H9 (cell line): ENCODE measurements at regions not wholly inside any gene's neighbourhood (a gene's known extent, or its start where the extent isn't known, plus 50 kb on each side); places are given as distances from the start of the nearest gene placed in this dataset.

Experiments
- DNase-seq: peaks from one replicate; pipeline ENCODE4 v3.0.0-alpha.2; 2017
- H2AFZ ChIP-seq: one replicate; pipeline ENCODE4 v1.6.1; 2013; ENCODE audit warnings: mild to moderate bottlenecking, low read length, control low read depth, moderate library complexity
- H2AK5ac ChIP-seq: 2 replicates; pipeline ENCODE4 v1.6.1; 2013; ENCODE audit warnings: low read length, control low read depth, mixed read lengths; ENCODE audit not compliant: insufficient read length
- H2BK120ac ChIP-seq: one replicate; pipeline ENCODE4 v1.6.1; 2013; ENCODE audit warnings: low read depth, mild to moderate bottlenecking, low read length, control low read depth, inconsistent platforms; ENCODE audit not compliant: poor library complexity, severe bottlenecking
- H2BK12ac ChIP-seq: 2 replicates; pipeline ENCODE4 v1.6.1; 2013; ENCODE audit warnings: low read length, control low read depth, mixed read lengths, low read depth; ENCODE audit not compliant: insufficient read length
- H2BK15ac ChIP-seq: 2 replicates; pipeline ENCODE4 v1.6.1; 2013; ENCODE audit warnings: low read depth, low read length, control low read depth
- H2BK20ac ChIP-seq: one replicate; pipeline ENCODE4 v1.6.1; 2013; ENCODE audit warnings: low read depth, mild to moderate bottlenecking, low read length, control low read depth, inconsistent platforms; ENCODE audit not compliant: poor library complexity, severe bottlenecking
- H2BK5ac ChIP-seq: 2 replicates; pipeline ENCODE4 v1.6.1; 2013; ENCODE audit warnings: low read length, control low read depth, mixed read lengths; ENCODE audit not compliant: insufficient read length
- H3K14ac ChIP-seq: 2 replicates; pipeline ENCODE4 v1.6.1; 2013; ENCODE audit warnings: low read length, control low read depth; ENCODE audit not compliant: insufficient read depth
- H3K18ac ChIP-seq: 2 replicates; pipeline ENCODE4 v1.6.1; 2013; ENCODE audit warnings: low read depth, mild to moderate bottlenecking, mixed read lengths, low read length, control low read depth; ENCODE audit not compliant: insufficient read length
- H3K23ac ChIP-seq: 2 replicates; pipeline ENCODE4 v1.6.1; 2013; ENCODE audit warnings: low read length, control low read depth, mixed read lengths, low read depth; ENCODE audit not compliant: insufficient read length
- H3K23me2 ChIP-seq: 2 replicates; pipeline ENCODE4 v1.6.1; 2013; ENCODE audit warnings: low read depth, mild to moderate bottlenecking, mixed read lengths, low read length, control low read depth; ENCODE audit not compliant: insufficient read length, poor library complexity, severe bottlenecking
- H3K27ac ChIP-seq: 2 replicates; pipeline ENCODE4 v1.5.1; 2013; ENCODE audit warnings: low read length, control low read depth, mixed read lengths, low read depth; ENCODE audit not compliant: insufficient read length
- H3K27me3 ChIP-seq: 2 replicates; pipeline ENCODE4 v1.6.1; 2013; ENCODE audit warnings: low read length, control low read depth, inconsistent platforms; ENCODE audit not compliant: insufficient read depth
- H3K4ac ChIP-seq: 2 replicates; pipeline ENCODE4 v1.6.1; 2013; ENCODE audit warnings: low read depth, mild to moderate bottlenecking, control low read depth, inconsistent platforms, low read length, moderate library complexity
- H3K4me1 ChIP-seq: 2 replicates; pipeline ENCODE4 v1.6.1; 2013; ENCODE audit warnings: low read length, control low read depth, inconsistent platforms; ENCODE audit not compliant: insufficient read depth
- H3K4me2 ChIP-seq: 2 replicates; pipeline ENCODE4 v1.6.1; 2013; ENCODE audit warnings: low read length, control low read depth, mixed read lengths; ENCODE audit not compliant: insufficient read length, insufficient read depth
- H3K56ac ChIP-seq: 2 replicates; pipeline ENCODE4 v1.6.1; 2013; ENCODE audit warnings: low read depth, mild to moderate bottlenecking, mixed read lengths, low read length, control low read depth; ENCODE audit not compliant: insufficient read length
- H3K79me1 ChIP-seq: 2 replicates; pipeline ENCODE4 v1.6.1; 2013; ENCODE audit warnings: low read depth, mild to moderate bottlenecking, moderate library complexity, low read length, control low read depth, inconsistent platforms; ENCODE audit not compliant: insufficient read depth, poor library complexity, severe bottlenecking
- H3K79me2 ChIP-seq: 2 replicates; pipeline ENCODE4 v1.6.1; 2013; ENCODE audit warnings: low read length, control low read depth, inconsistent platforms; ENCODE audit not compliant: insufficient read depth
- H3K9ac ChIP-seq: 2 replicates; pipeline ENCODE4 v1.6.1; 2013; ENCODE audit warnings: low read length, control low read depth, mixed read lengths; ENCODE audit not compliant: insufficient read length; ENCODE audit errors: extremely low read depth
- H3K9me3 ChIP-seq: one replicate; pipeline ENCODE4 v1.6.1; 2013; ENCODE audit warnings: low read depth, low read length, inconsistent platforms; ENCODE audit not compliant: control insufficient read depth
- H3T11ph ChIP-seq: one replicate; pipeline ENCODE4 v1.6.1; 2013; ENCODE audit warnings: mild to moderate bottlenecking, low read length, control low read depth, inconsistent platforms
- H4K20me1 ChIP-seq: one replicate; pipeline ENCODE4 v1.6.1; 2013; ENCODE audit not compliant: control insufficient read depth, insufficient read length, insufficient read depth
- H4K5ac ChIP-seq: 2 replicates; pipeline ENCODE4 v1.6.1; 2013; ENCODE audit warnings: low read depth, mild to moderate bottlenecking, mixed read lengths, low read length, control low read depth; ENCODE audit not compliant: insufficient read length
- H4K8ac ChIP-seq: replicated peaks from 2 replicates; pipeline ENCODE4 v1.6.1; 2013; ENCODE audit warnings: low read length, control low read depth, mixed read lengths, low read depth; ENCODE audit not compliant: insufficient read length
- H4K91ac ChIP-seq: 2 replicates; pipeline ENCODE4 v1.6.1; 2013; ENCODE audit warnings: low read depth, mild to moderate bottlenecking, moderate library complexity, mixed read lengths, low read length, control low read depth; ENCODE audit not compliant: insufficient read length
- H3K27ac Mint-ChIP-seq, 3 experiments: 2 replicates in 2 of 3; 3 replicates in 1 of 3; pipeline ENCODE4 v1.8.0; 2020 to 2021; ENCODE audit warnings: mixed read lengths in 3 of 3, mild to moderate bottlenecking in 1 of 3, moderate library complexity in 1 of 3
- H3K27me3 Mint-ChIP-seq: 2 replicates; pipeline ENCODE4 v1.8.0; 2021; ENCODE audit warnings: low read depth, mild to moderate bottlenecking, moderate library complexity, mixed read lengths
- H3K36me3 Mint-ChIP-seq, 3 experiments: 2 replicates in 2 of 3; 3 replicates in 1 of 3; pipeline ENCODE4 v1.8.0; 2020 to 2021; ENCODE audit warnings: low read depth in 3 of 3, mixed read lengths in 3 of 3; ENCODE audit not compliant: insufficient read depth in 1 of 3
- H3K4me1 Mint-ChIP-seq, 2 experiments: 2 replicates each; pipeline ENCODE4 v1.8.0; 2020; ENCODE audit warnings: mixed read lengths in 2 of 2
- H3K4me3 Mint-ChIP-seq, 2 experiments: 2 replicates in 1 of 2; 3 replicates in 1 of 2; pipeline ENCODE4 v1.8.0; 2020 to 2021; ENCODE audit warnings: mild to moderate bottlenecking in 2 of 2, mixed read lengths in 2 of 2, moderate library complexity in 1 of 2
- H3K9me3 Mint-ChIP-seq, 2 experiments: 2 replicates in 1 of 2; 3 replicates in 1 of 2; pipeline ENCODE4 v1.8.0; 2020; ENCODE audit warnings: mild to moderate bottlenecking in 2 of 2, mixed read lengths in 2 of 2, moderate library complexity in 1 of 2
- WGBS: extraction: QIAGEN DNeasy Blood & Tissue Kit; methylation state at CpG from one replicate; pipeline ENCODE4 v1.1.7; 2013; ENCODE audit warnings: missing lambda C conversion rate, low lambda C conversion rate, mixed read lengths; ENCODE audit not compliant: insufficient read length; ENCODE audit errors: extremely low coverage; 5-methylcytosine and 5-hydroxymethylcytosine counted together
- TF ChIP-seq, protein P1 (sequence below): fragments of 200-600 bp; sonication (generic); conservative IDR thresholded peaks from 3 replicates; pipeline ENCODE4 v1.8.0; 2021; ENCODE audit warnings: antibody characterized with exemption, mild to moderate bottlenecking

DNA sequence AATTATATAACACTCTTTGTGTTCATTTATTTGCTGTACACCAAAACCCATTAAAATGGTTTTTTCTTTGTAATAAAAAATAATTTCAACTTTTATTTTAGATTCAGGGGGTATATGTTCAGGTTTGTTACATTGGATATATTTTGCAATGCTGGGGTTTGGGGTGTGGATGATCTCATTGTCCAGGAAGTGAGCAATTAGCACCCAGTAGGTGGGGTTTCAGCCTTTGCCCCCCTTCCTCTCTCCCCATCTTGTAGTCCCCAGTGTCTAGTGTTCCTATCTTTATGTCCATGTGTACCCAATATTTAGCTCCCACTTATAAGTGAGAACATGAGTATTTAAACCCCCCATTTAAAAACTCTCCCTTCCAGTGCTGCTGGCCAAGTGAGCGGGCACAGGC lies 184.6 kb downstream of the RHOU start:
- no peak overlapping the region for H2BK12ac ChIP-seq
- H4K8ac ChIP-seq, result no peak overlapping the region
- H3K23me2 ChIP-seq, result no peaks in the 10 kb centered on the region
- no peak overlapping the region for H2AK5ac ChIP-seq
- H3K9me3 Mint-ChIP-seq, result peaks cover 4% of the 10 kb centered on the region in 2 experiments
- no peak for DNase-seq
- H3K79me1 ChIP-seq, result no peaks in the 10 kb centered on the region
- no peak overlapping the region for H3K27ac Mint-ChIP-seq
- H2BK120ac ChIP-seq, result no peak overlapping the region
- H3K27ac ChIP-seq, result no peak overlapping the region
- H3T11ph ChIP-seq, result no peak overlapping the region
- no peak overlapping the region for H3K4ac ChIP-seq
- no CpG with 5 or more reads among the region's 1 CpG for WGBS
- no peak overlapping the region for H3K56ac ChIP-seq
- H3K79me2 ChIP-seq, result no peaks in the 10 kb centered on the region
- no peaks in the 10 kb centered on the region; the same call in 1 of the 2 replicates for H3K27me3 Mint-ChIP-seq
- no peak overlapping the region for H2AFZ ChIP-seq
- no peaks in the 10 kb centered on the region for H3K4me1 ChIP-seq
- H3K27me3 ChIP-seq, result no peaks in the 10 kb centered on the region
- H4K20me1 ChIP-seq, result no peaks in the 10 kb centered on the region
- H3K18ac ChIP-seq, result no peak overlapping the region
- H3K4me2 ChIP-seq, result no peak overlapping the region
- TF ChIP-seq, protein P1, sequence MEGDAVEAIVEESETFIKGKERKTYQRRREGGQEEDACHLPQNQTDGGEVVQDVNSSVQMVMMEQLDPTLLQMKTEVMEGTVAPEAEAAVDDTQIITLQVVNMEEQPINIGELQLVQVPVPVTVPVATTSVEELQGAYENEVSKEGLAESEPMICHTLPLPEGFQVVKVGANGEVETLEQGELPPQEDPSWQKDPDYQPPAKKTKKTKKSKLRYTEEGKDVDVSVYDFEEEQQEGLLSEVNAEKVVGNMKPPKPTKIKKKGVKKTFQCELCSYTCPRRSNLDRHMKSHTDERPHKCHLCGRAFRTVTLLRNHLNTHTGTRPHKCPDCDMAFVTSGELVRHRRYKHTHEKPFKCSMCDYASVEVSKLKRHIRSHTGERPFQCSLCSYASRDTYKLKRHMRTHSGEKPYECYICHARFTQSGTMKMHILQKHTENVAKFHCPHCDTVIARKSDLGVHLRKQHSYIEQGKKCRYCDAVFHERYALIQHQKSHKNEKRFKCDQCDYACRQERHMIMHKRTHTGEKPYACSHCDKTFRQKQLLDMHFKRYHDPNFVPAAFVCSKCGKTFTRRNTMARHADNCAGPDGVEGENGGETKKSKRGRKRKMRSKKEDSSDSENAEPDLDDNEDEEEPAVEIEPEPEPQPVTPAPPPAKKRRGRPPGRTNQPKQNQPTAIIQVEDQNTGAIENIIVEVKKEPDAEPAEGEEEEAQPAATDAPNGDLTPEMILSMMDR, result no peak
- no peak overlapping the region for H3K23ac ChIP-seq
- no peak overlapping the region for H2BK5ac ChIP-seq
- no peak overlapping the region for H3K4me3 Mint-ChIP-seq
- no peak overlapping the region for H2BK15ac ChIP-seq
- no peak overlapping the region for H3K9ac ChIP-seq
- no peak overlapping the region for H2BK20ac ChIP-seq
- peaks cover 1 to 6% (median 3%) of the 10 kb centered on the region in 3 experiments; a peak in 6 of 7 replicates for H3K36me3 Mint-ChIP-seq
- peaks cover 14 to 26% of the 10 kb centered on the region in 2 experiments for H3K4me1 Mint-ChIP-seq
- H4K5ac ChIP-seq, result no peak overlapping the region
- H3K14ac ChIP-seq, result no peak overlapping the region
- H4K91ac ChIP-seq, result no peak overlapping the region
- no peaks in the 10 kb centered on the region for H3K9me3 ChIP-seq
